ENCODE measurements at regions not wholly inside any gene's neighbourhood (a gene's known extent, or its start where the extent isn't known, plus 50 kb on each side); places are given as distances from the start of the nearest gene placed in this dataset.

DNA sequence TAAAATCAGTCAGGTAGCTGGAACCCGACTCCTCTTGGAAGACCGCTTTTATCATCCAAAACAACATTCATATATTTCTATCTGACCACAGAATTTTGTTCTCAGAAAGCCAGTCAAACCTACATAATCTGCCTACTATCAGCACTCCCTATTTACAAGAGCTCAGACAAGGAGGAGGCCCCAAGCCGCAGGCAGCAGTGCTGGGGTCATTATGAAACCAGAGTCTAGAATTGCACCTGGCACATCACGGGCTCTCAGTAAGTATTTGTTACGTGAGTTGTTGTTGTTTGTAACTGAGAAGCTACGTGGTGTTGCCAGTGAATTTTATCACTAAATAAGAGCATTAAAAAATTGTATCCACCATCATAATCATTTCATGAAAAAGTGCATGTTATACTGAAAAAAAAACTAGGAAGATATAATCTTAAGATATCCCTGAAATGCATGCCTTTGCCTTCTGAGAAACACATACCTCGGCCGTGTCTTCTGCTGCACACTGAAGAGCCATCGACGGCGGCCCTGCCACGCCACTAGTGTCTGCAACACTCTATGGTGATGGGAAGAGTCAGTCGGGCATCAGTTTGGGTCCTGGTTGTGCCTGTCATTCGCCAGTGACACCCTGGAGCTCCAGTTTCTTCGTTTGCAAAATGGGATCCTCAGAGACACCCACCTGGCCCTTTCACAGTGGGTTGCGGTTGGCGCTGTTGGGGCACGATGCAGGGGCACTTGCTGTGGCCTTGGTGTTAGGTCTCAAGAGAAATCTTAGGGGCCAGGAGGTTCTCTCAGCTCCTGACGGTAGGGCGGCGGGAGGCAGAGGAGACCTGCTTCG, 505.9 kb downstream of the EIPR1 start:
- in situ Hi-C loops (cut with MboI) = no loop called here
- ChIA-PET SMC1A (ENCODE audit: uncharacterized antibody, unreplicated experiment) (no interaction called here), RAD21 (ENCODE audit: unreplicated experiment) (no interaction called here)

DNA sequence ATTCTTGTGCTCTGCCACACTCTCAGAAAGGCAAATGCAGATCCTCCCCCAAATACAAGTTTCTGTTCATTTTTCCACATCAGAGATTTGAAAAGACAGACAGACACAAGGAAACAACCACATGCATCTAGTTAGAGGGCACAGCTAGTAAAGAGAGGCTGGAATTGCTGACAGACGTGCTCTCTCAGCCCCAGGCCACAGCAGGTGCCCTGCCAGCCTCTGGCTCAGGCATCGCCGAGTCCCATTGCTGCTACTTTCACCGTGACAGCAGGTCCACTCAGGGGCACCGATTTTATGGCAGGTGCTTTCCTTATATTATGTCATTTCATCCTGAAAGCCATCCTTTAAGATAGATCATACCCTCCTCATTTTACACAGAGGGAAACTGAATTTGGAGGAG, 507.5 kb downstream of the EIPR1 start:
- ChIA-PET SMC1A (ENCODE audit: uncharacterized antibody, unreplicated experiment) (interaction anchor here (0.8 kb wide), 1 partner anchor 53 kb away, joined by 3 read pairs; no protein-coding TSS in a partner anchor), POLR2A (no interaction called here), CTCF (no interaction called here), RAD21 (ENCODE audit: unreplicated experiment) (no interaction called here)
- H3K4me2 ChIP-seq (ENCODE audit: control insufficient read depth, insufficient read depth) = no peak overlapping the region
- 0 out of 2 replicates have a peak, but pooled peaks cover 2% of the 10 kb centered on the region for H3K4me1 ChIP-seq (ENCODE audit: control insufficient read depth, insufficient read depth, low read length)
- FAIRE-seq (no peak), DNase-seq (ENCODE audit: low read depth, low spot score) (no peak), ATAC-seq (no peak)
- no peaks in the 10 kb centered on the region for H3K9me3 ChIP-seq (replicated peaks; ENCODE audit: control insufficient read depth, insufficient read depth, low read length)
- H2AFZ ChIP-seq (ENCODE audit: control insufficient read depth, low read depth, low read length) = no peak overlapping the region
- no peaks in the 10 kb centered on the region for H3K27me3 ChIP-seq (replicated peaks in 1 of 2; ENCODE audit: control insufficient read depth in 2 of 2, insufficient read depth in 2 of 2, low read length in 1 of 2)
- no peak overlapping the region for H3K9ac ChIP-seq (ENCODE audit: control insufficient read depth, insufficient read depth, low read length)
- H3K27ac ChIP-seq (ENCODE audit: control insufficient read depth, insufficient read depth) = no peak overlapping the region
- BruUV-seq (replicated peaks) = no TSS peak
- H4K20me1 ChIP-seq (ENCODE audit: control insufficient read depth, insufficient read depth) = no peaks in the 10 kb centered on the region
- H3K36me3 ChIP-seq (ENCODE audit: control insufficient read depth in 2 of 2, insufficient read depth in 2 of 2, low read length in 1 of 2) = no peaks in the 10 kb centered on the region
- TF ChIP-seq TAF1 (IDR thresholded peaks at IDR 0.05; ENCODE audit: borderline replicate concordance, low read depth, low read length) = no peak
- no peak for TF ChIP-seq RB1 (IDR thresholded peaks at IDR 0.05; ENCODE audit: borderline replicate concordance)
- no peak for TF ChIP-seq ETV6 (conservative IDR thresholded peaks at IDR 0.05 in 1 of 2, IDR thresholded peaks at IDR 0.05 in 1 of 2; ENCODE audit: borderline replicate concordance in 1 of 2, low read depth in 1 of 2)
- TF ChIP-seq RBBP5 (conservative IDR thresholded peaks at IDR 0.05) = no peak
- TF ChIP-seq BRCA1 (IDR thresholded peaks at IDR 0.05; ENCODE audit: low read depth, low read length) = no peak
- TF ChIP-seq NFIC (IDR thresholded peaks at IDR 0.05; ENCODE audit: low read depth, low read length) = no peak
- TF ChIP-seq, protein P1, sequence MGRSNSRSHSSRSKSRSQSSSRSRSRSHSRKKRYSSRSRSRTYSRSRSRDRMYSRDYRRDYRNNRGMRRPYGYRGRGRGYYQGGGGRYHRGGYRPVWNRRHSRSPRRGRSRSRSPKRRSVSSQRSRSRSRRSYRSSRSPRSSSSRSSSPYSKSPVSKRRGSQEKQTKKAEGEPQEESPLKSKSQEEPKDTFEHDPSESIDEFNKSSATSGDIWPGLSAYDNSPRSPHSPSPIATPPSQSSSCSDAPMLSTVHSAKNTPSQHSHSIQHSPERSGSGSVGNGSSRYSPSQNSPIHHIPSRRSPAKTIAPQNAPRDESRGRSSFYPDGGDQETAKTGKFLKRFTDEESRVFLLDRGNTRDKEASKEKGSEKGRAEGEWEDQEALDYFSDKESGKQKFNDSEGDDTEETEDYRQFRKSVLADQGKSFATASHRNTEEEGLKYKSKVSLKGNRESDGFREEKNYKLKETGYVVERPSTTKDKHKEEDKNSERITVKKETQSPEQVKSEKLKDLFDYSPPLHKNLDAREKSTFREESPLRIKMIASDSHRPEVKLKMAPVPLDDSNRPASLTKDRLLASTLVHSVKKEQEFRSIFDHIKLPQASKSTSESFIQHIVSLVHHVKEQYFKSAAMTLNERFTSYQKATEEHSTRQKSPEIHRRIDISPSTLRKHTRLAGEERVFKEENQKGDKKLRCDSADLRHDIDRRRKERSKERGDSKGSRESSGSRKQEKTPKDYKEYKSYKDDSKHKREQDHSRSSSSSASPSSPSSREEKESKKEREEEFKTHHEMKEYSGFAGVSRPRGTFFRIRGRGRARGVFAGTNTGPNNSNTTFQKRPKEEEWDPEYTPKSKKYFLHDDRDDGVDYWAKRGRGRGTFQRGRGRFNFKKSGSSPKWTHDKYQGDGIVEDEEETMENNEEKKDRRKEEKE (IDR thresholded peaks at IDR 0.05) = no peak
- TF ChIP-seq GABPA (IDR thresholded peaks at IDR 0.05; ENCODE audit: low read depth) = no peak
- 44% methylated on average over 5 of the region's 5 CpGs for WGBS (ENCODE audit: insufficient coverage, insufficient replicate concordance, low lambda C conversion rate, missing lambda C conversion rate)
- no peak overlapping the region for H3K4me3 ChIP-seq
- H3K79me2 ChIP-seq (ENCODE audit: control insufficient read depth, insufficient read depth, low read length) = no peaks in the 10 kb centered on the region
- intact Hi-C loops (cut with micrococcal nuclease; ENCODE audit: unreplicated experiment) = no loop called here
- in situ Hi-C loops (cut with MboI) = no loop called here

More for the DNA sequence above, 505.9 kb downstream of the EIPR1 start:
- no peak overlapping the region for H3K9ac ChIP-seq (ENCODE audit: control insufficient read depth, insufficient read depth, low read length)
- H3K79me2 ChIP-seq (ENCODE audit: control insufficient read depth, insufficient read depth, low read length) = no peaks in the 10 kb centered on the region
- intact Hi-C loops (cut with micrococcal nuclease; ENCODE audit: unreplicated experiment) = no loop called here
- H3K36me3 ChIP-seq (ENCODE audit: control insufficient read depth in 2 of 2, insufficient read depth in 2 of 2, low read length in 1 of 2) = no peaks in the 10 kb centered on the region
- no peak for ATAC-seq
- no peaks in the 10 kb centered on the region for H4K20me1 ChIP-seq (ENCODE audit: control insufficient read depth, insufficient read depth)
- CTCF ChIA-PET = no interaction called here
- FAIRE-seq = no peak
- TF ChIP-seq RUNX3 (IDR thresholded peaks at IDR 0.05; ENCODE audit: low read length) (peak; percentile 66), CREM (IDR thresholded peaks at IDR 0.05; ENCODE audit: low read depth) (0 out of 2 replicates have a peak, but pooled peaks have one; percentile 19), NFIC (IDR thresholded peaks at IDR 0.05; ENCODE audit: low read depth, low read length) (0 out of 2 replicates have a peak, but pooled peaks have one; percentile 26), SMAD5 (IDR thresholded peaks at IDR 0.05; ENCODE audit: low read depth) (no peak)
- H2AFZ ChIP-seq (ENCODE audit: control insufficient read depth, low read depth, low read length) = no peak overlapping the region
- no peak for DNase-seq (ENCODE audit: low read depth, low spot score)
- no peak overlapping the region for H3K4me3 ChIP-seq
- H3K4me1 ChIP-seq (ENCODE audit: control insufficient read depth, insufficient read depth, low read length) = 0 out of 2 replicates have a peak, but pooled peaks cover 2% of the 10 kb centered on the region
- no peak overlapping the region for H3K4me2 ChIP-seq (ENCODE audit: control insufficient read depth, insufficient read depth)
- no peaks in the 10 kb centered on the region for H3K27me3 ChIP-seq (replicated peaks in 1 of 2; ENCODE audit: control insufficient read depth in 2 of 2, insufficient read depth in 2 of 2, low read length in 1 of 2)
- BruUV-seq (replicated peaks) = no TSS peak
- POLR2A ChIA-PET = no interaction called here
- WGBS (ENCODE audit: insufficient coverage, insufficient replicate concordance, low lambda C conversion rate, missing lambda C conversion rate) = 40% methylated on average over 22 of the region's 22 CpGs
- no peak overlapping the region for H3K27ac ChIP-seq (ENCODE audit: control insufficient read depth, insufficient read depth)
- no peaks in the 10 kb centered on the region for H3K9me3 ChIP-seq (replicated peaks; ENCODE audit: control insufficient read depth, insufficient read depth, low read length)

All from GM12878 (cell line).